ENCODE measurements at regions not wholly inside any gene's neighbourhood (a gene's known extent, or its start where the extent isn't known, plus 50 kb on each side); places are given as distances from the start of the nearest gene placed in this dataset.

GRCh38 chr22:48396785-48397530 lies 1430.7 kb downstream of the BRD1 start (continued):
- TF ChIP-seq AHDC1 (CRISPR knock-in tag; IDR thresholded peaks at IDR 0.05; ENCODE audit: borderline replicate concordance) (peak; percentile 25; the same call in 1 of the 2 replicates), ZNF614 (CRISPR knock-in tag; IDR thresholded peaks at IDR 0.05; ENCODE audit: borderline replicate concordance) (no peak), MTERF4 (CRISPR knock-in tag; IDR thresholded peaks at IDR 0.05) (no peak), U2AF2 (IDR thresholded peaks at IDR 0.05; ENCODE audit: low read depth, low read length) (no peak), RAD51 (IDR thresholded peaks at IDR 0.05; ENCODE audit: borderline replicate concordance) (no peak), ZNF839 (CRISPR knock-in tag; IDR thresholded peaks at IDR 0.05; ENCODE audit: borderline replicate concordance) (no peak), MYC (CRISPR knock-in tag; IDR thresholded peaks at IDR 0.05; ENCODE audit: borderline replicate concordance) (peak; percentile 36; the same call in 1 of the 2 replicates), POLR2AphosphoS2 (IDR thresholded peaks at IDR 0.05; ENCODE audit: low read depth, low read length) (no peak), SNAPC4 (CRISPR knock-in tag; IDR thresholded peaks at IDR 0.05) (no peak), ZBTB44 (CRISPR knock-in tag; IDR thresholded peaks at IDR 0.05) (no peak), PHF21A (CRISPR knock-in tag; IDR thresholded peaks at IDR 0.05) (peak; percentile 25; the same call in 1 of the 2 replicates), HNRNPK (IDR thresholded peaks at IDR 0.05; ENCODE audit: low read depth, low read length, poor library complexity, severe bottlenecking) (no peak), NR2F1 (CRISPR knock-in tag; IDR thresholded peaks at IDR 0.05) (peak in 1 of 2 experiments; percentile 50; a peak in 1 of 4 replicates), ASH2L (IDR thresholded peaks at IDR 0.05; ENCODE audit: insufficient read length, low read depth, low read length) (no peak), ZNF816 (CRISPR knock-in tag; IDR thresholded peaks at IDR 0.05; ENCODE audit: borderline replicate concordance) (no peak)

Data from HepG2 (cell line).